HG03457 (cell line): ENCODE measurements at regions not wholly inside any gene's neighbourhood (a gene's known extent, or its start where the extent isn't known, plus 50 kb on each side); places are given as distances from the start of the nearest gene placed in this dataset.
"Not testable (repeated sequence)": the region's sequence is repeated elsewhere in the genome, so short reads cannot be mapped to it uniquely, and the experiment has no call there.

ENCODE experiments used
- ATAC-seq: cut with Tn5 transposase; IDR thresholded peaks from one replicate; pipeline ENCODE4 v1.9.1; 2021; ENCODE audit warnings: moderate number of reproducible peaks; ENCODE audit not compliant: unreplicated experiment

DNA sequence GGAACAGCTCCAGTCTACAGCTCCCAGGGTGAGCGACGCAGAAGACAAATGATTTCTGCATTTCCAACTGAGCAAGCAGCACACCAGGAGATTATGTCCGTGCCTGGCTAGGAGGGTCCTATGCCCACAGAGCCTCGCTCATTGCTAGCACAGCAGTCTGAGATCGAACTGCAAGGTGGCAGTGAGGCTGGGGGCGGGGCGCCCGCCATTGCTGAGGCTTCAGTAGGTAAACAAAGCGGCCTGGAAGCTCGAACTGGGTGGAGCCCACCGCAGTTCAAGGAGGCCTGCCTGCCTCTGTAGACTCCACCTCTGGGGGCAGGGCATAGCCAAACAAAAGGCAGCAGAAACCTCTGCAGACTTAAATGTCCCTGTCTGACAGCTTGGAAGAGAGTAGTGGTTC lies 198.0 kb upstream of the DIAPH2 start:
- ATAC-seq = not testable (repeated sequence)

GRCh38 chrX:96502507-96502906 lies 182.1 kb upstream of the DIAPH2 start:
- ATAC-seq = no peak

DNA sequence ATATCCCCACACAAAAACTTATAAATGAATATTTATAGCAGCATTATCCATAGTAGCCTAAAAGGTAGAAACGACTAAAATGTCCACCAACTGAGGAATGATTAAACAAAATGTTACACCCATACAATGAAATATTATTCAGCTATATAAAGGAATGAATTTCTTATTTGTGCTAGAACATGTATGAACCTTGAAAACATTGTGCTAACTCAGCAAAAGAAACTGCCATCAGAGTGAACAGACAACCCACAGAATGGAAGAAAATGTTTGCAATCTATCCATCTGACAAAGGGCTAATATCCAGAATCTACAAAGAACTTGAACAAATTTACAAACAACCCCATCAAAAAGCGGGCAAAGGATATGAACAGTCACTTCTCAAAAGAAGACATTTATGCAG lies 155.3 kb upstream of the DIAPH2 start:
- not testable (repeated sequence) for ATAC-seq

DNA sequence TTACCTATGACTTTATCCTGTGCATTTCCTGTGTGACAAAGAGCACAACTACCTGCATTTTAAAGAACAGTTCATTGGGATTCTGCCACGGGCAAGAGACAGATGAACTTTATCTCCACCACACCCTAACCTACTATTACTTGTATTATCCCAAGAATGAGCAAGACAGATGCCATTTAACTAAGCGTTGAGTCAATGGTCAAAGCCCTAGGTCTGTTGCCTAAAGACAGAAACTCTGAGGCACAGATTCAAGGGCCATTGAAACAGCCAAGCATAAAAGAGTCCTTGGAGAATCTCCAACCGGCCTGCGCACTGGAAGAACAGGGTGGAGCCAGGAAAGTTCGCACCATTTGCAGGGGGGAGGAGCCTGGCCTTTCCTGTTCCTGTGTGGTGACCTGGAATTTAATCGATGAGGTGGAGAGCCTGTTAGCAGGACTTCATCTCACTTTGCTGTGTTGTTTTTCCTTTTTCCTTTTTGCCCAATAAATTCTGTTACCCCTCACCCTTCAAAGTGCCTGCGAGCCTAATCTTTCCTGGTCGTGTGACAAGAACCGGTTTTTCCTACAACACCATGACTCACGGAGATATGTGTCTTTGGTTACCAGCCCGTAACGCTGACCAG lies 146.4 kb upstream of the DIAPH2 start:
- no peak for ATAC-seq

GRCh38 chrX:96540111-96540631 lies 144.5 kb upstream of the DIAPH2 start:
- no peak for ATAC-seq

DNA sequence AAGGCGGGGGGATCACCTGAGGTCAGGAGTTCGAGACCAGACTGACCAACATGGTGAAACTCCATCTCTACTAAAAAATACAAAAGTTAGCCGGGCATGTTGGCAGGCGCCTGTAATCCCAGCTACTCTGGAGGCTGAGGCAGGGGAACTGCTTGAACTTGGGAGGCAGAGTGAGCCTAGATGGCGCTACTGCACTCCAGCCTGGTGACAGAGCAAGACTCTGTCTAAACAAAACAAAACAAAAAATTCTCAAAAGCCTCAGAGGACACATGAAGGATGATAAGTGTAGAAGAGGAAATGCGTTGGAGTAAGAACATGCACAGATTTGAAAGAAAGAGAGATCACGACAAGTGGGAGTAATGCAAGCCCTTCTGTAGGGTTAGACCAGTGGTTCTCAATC lies 138.4 kb upstream of the DIAPH2 start:
- not testable (repeated sequence) for ATAC-seq

DNA sequence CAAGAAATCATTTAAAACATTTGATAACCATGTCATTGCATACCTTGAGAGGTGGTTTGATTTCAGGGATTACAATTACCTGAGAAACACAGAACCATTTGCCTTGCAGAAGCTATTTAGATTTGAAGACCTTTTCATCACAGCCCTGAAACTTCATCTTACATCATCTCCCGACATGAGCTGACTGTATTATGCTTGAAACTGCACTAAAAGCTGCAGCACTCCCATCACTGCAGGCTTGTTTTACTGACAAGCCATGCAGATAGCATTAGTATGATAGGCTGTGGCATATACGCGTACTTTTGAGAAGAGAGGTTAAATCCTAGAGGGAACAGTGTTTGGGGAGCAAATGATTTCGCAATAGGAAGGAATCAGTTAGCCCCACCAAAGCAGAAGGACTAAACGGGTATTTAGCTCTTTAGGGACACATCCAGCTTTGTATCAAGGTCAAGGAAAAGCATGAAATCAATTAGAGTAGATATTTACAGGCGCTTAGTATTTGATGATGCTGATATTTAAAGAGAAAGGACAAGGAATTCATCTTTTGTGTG lies 133.2 kb upstream of the DIAPH2 start:
- no peak for ATAC-seq

DNA sequence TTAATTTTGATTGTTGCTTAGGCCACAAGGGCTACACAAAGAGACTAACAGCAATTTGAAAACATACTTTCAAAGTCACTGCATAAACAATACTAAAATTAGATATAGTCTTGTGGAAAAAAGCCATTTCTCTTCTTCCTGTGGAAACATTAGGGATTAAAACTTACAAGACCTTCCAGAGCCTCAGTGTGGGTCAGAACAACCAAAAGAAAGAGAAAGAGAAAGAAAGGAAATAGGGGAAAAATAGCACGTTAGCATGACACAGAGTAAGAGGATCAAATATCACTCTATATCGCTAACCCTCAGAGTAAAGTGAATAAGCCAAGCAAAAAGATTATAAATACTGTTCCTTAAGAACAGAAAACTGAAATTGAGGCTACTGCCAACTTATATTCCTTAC lies 127.8 kb upstream of the DIAPH2 start:
- ATAC-seq = no peak

- not testable (repeated sequence) for ATAC-seq
These were observed 123.5 kb upstream of the DIAPH2 start for GRCh38 chrX:96561129-96561528.

DNA sequence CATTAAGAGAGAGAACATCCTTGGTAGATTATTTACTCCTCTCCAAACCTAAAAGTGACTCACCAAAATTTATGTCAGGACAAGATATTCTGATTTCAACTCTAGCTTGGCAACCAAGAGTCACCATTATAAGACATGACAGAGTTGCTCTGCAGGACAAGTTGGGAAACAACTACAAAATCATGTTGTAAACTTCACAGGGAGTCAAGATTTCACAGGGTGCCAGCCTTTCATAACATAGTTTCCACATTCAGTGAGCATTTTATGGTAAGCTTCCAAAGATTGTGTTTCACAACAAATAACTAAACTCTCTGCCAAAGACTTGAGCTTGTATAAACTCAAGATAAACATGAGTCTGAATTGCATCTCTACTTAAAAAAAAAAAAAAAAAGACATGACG lies 121.0 kb upstream of the DIAPH2 start:
- ATAC-seq = no peak

GRCh38 chrX:96564595-96564994 lies 120.0 kb upstream of the DIAPH2 start:
- no peak for ATAC-seq

DNA sequence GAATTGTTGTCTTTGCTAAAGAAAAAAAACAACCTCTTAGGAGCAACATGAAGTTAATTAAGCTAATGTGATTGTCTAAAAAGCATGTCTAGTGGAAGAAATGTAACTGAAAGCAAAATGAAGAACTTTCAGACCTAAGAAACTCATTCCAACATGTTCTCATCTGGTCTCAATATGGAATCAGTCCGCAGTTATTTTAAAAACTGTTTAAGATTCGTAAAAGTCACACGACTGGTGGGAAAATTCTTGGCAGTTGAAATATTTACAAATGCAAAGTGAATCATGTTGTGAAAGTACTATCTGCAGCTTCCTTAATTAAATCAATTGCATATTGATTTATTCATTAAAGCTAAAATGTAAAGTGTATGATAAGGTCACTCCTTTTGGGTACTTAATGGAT lies 117.8 kb upstream of the DIAPH2 start:
- no peak for ATAC-seq

- ATAC-seq = no peak
These were observed 116.6 kb upstream of the DIAPH2 start for GRCh38 chrX:96568071-96568470.

DNA sequence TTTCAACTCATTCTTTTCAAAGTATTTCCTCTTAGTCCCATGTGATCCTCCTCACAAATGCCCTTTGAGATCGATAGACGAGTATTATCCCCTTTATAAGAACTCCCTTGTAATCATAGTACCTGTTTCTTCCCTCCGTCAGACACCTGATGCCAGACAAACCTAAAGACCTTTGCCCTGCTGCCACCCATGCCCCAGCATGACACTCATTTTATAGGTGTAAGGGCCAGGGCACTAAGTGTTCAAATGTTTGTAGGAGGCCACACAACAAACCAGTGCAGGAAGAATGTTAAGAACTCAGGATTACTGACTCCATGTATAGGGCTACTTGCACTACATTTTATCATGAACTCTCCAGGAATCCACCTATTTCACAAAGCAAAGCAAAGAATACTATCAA lies 115.6 kb upstream of the DIAPH2 start:
- no peak for ATAC-seq

DNA sequence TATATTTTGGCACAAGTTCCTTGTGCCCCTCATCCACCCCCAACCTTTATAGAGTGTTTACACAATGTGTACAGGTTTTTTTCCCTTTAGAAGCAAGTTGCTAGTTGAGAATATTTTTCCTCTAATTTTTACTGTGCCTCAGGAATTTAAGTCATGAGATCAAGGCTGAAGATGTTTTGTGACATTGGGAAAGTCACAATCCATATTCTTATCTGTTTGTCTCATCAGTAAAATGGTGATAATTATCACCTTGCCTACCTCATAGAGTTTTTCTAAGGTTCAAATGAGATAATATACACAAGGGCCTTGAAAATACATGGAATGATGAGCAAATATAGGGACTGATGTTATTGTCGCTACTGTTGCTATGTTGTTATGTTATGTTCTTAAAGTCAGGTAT lies 109.6 kb upstream of the DIAPH2 start:
- ATAC-seq = no peak

DNA sequence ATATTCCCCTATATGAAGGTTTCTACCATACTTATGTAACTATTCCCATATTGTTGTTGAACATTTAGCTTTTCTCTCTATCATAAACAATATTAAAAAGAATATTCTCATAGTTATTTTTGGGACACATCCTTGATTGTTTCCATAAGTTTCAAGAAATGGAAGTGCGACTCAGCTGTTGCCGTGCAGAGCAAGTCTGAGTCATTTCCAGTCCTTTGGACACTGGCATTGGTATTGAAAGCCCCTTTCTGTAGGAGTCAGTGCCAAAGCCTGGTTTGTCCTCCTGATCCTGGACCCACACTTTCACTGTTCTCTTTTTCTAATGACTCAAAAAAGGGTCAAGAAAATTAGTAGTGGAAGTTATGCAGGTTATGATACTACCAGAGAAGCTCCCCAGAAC lies 108.3 kb upstream of the DIAPH2 start:
- no peak for ATAC-seq

DNA sequence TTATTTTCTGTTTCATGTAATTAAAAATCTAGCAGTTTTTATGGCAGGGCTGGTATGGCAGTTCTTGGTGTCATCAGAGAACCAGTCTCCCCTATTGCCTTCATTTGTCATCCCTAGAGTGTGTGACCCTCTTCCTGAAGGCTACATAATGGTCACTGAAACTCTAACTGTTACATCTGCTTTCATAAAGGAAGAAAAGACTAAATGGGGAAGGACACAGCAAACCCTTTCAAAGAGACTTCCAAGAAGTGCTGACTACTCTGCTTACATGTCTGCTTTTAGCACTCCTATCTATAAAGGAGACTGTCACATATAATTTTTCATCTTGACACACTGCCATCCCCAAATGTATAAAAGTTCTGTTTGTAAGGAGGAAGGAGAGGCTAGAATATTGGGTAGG lies 105.9 kb upstream of the DIAPH2 start:
- ATAC-seq = no peak

DNA sequence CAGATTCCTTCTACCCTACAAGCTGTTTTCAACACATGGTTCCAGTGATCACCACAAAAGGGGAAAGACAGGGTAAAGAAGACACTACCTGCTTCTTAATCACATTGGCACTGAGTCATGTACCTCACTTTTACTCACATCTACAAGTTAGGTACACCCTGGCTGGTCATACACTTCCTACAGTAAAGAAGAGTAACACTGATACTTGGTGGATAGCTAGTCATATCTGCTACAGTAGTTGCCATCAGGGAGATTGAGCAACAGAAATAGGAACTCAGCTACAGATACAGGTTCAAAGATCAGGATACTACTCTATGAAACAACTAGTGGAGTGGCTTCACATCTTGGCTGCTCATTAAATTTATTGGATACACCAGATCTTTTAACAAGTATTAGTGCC lies 105.4 kb upstream of the DIAPH2 start:
- ATAC-seq = no peak

GRCh38 chrX:96590403-96590802 lies 94.2 kb upstream of the DIAPH2 start:
- no peak for ATAC-seq

GRCh38 chrX:96591421-96591820 lies 93.2 kb upstream of the DIAPH2 start:
- ATAC-seq = no peak

- not testable (repeated sequence) for ATAC-seq
These were observed 86.8 kb upstream of the DIAPH2 start for GRCh38 chrX:96597847-96598246.

GRCh38 chrX:96611619-96612362 lies 72.9 kb upstream of the DIAPH2 start:
- no peak for ATAC-seq
